GM21423 (cell line): ENCODE measurements at regions not wholly inside any gene's neighbourhood (a gene's known extent, or its start where the extent isn't known, plus 50 kb on each side); places are given as distances from the start of the nearest gene placed in this dataset.

Source experiments
- ATAC-seq: cut with Tn5 transposase; IDR thresholded peaks from one replicate; pipeline ENCODE4 v1.9.1; 2021; ENCODE audit warnings: mild to moderate bottlenecking, moderate library complexity; ENCODE audit not compliant: unreplicated experiment

GRCh38 chr12:92003701-92004100 lies 141.9 kb downstream of the BTG1 start:
- no peak for ATAC-seq

DNA sequence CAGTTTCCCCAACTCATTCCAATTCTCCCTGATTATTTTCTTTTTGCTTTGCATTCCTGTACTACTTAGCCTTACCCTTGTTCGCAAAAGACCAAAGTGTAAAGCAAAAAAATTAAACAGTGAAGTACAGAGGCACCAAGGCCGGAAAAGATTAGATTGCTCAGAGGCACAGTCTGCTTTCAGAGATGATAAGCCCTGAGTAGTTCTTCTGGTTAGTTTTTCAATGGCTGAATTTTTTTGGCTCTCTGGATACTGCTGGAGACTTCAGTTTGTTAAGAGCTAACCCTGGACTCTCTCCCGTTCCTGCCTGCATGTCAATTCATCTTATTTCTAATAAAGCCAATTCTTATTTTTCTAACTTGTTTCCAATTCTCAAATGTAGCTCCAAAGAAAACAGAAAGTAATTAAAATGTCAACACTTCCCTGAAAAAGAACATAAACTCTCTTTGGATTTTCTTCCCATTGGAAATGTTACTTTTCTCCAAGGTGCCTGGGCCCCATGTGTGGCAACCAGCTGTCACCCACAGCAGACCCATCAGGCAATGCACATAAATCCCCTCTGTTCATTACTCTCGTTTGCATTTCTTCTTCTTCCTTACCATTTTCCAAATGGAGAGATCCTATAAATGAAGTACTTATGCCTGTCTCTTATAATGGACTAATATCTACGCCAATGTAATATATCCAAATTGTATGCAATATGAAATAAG lies 142.8 kb downstream of the BTG1 start:
- no peak for ATAC-seq

DNA sequence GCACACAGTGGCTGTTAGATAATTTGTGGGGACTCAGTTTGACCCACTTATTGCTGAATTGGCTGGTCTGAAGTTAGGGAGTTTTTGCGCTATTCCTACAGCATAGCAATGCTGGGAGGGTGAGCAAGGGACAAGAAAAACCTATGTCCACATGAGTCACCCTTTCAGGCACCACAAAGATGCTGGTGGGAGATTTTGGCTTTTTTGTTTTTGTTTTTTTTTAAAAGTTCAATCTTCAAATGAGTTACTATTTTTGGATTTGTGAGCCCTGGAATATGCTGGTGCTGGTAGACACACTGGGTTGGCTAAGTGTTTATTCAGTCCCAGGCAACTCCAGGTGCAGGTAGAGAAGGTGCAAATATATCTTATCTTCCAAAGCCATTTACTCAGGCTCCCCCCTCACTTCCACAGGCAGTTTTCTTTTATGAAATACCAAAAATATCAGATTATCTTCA lies 143.4 kb downstream of the BTG1 start:
- ATAC-seq = no peak

- no peak for ATAC-seq
These were observed 145.0 kb downstream of the BTG1 start for GRCh38 chr12:92000597-92000996.

DNA sequence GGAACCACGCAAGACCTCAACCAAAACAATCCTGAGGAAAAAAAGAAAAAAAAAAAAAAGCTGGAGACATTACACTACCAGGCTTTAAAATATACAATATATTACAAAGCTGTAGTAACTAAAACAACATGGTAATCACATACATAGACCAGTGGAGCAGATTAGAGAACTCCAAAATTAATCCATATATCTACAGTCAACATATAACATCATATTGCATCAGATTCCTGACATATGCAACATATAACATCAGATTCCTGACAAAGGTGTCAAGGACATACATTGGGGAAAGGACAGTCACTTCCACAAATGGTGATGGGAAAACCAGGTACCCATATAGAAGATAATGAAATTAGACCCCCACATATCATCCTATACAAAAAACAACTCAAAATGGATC lies 145.8 kb downstream of the BTG1 start:
- ATAC-seq = no peak

- no peak for ATAC-seq
These were observed 147.3 kb downstream of the BTG1 start for GRCh38 chr12:91998316-91998715.

DNA sequence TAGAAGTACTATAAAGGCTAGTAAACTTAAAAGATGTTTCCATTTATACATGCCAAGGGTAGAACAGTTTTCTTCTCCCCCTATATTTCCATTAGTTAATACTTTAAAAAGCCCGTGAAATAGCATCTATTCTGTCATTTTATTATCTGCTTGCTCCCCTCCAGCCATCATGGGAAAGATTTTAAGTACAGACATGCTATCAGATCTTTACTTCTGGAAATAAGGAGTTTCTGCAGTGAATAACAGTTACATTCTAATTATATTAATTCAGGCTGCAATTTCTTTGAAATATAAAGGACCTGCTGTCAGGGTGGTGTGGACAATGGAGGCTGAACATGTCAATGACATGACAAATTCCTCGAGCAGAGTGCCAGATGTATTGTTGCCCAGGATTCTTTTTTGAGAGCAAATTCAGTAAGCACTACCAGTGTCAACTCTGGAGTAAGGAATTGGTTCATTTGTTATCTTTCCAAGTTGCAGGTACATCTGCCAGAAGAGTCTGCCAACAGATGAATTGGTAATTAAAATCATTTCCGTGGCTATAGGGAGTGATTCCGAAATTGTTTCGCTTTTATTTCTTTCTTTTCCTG lies 151.3 kb downstream of the BTG1 start:
- no peak for ATAC-seq

GRCh38 chr12:91993287-91994017 lies 152.2 kb downstream of the BTG1 start:
- no peak for ATAC-seq

DNA sequence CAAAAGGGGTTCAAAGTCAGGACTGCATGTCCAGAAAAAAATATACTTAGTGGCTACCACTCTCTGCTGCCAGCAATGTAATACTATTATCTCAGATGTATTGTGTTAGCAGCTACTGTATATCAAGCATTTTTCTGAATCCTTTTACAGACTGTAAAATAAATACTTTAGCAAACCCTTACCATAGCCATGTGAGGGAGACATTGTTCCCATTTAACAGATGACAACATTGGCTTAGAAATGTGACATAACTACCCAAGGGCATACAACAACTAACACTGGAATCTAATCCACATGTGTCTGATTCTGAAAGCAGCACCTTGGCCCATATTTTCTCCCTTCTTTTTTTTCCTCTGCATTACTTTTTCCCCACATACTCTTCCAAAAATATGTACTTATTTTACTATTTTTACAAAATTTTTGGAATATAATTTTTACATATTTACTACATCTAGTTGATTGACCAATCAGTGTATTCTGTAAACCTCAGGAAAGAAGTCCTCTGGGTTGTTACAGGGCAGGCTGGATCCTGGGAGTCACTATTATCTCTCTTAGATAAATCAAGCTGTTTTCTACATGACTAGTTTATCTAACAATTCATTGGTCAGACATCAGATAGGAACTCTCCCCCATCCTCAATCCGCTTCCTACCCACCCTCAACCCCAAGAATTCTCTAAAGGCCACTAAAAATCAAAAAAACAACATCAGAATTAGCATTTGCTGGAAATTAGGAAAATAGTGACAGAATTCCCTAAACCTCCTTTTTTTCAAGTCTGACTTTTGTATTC lies 154.1 kb downstream of the BTG1 start:
- ATAC-seq = no peak

DNA sequence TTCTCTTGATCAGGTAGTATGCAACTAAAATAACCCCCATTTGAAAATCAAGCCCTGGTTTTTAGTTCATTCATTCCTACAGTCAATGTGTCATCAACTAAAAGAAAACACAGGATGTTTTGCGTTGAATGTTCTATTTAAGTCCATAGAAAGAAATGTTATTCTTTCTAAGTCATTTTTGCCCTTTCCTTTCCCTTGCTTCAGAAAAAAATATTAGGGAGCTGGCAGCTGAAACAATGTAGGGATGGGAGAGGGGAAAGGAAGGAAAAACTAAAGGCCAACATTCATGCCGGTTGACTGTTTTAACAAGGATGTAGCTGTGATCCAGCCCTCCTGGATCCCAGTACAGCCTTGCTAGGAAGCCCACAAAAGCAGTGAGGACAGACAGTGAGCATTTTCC lies 155.1 kb downstream of the BTG1 start:
- ATAC-seq = no peak

DNA sequence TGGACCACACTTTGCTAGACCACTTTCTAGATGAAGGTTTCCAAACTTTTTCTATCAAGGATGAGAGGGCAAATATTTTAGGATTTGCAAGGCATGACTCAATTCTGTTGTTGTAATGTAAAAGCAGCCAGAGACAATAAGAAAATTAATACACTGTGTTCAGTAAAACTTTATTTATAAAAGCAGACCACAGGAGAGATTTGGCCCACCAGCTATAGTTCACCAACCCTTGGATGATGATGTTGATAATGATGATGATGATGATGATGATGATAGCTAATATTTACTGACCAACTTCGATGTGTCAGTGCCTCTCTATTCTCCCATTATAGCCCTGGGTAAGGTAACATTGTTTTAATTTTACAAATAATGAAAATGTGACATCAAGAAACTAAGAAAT lies 156.5 kb downstream of the BTG1 start:
- ATAC-seq = no peak

DNA sequence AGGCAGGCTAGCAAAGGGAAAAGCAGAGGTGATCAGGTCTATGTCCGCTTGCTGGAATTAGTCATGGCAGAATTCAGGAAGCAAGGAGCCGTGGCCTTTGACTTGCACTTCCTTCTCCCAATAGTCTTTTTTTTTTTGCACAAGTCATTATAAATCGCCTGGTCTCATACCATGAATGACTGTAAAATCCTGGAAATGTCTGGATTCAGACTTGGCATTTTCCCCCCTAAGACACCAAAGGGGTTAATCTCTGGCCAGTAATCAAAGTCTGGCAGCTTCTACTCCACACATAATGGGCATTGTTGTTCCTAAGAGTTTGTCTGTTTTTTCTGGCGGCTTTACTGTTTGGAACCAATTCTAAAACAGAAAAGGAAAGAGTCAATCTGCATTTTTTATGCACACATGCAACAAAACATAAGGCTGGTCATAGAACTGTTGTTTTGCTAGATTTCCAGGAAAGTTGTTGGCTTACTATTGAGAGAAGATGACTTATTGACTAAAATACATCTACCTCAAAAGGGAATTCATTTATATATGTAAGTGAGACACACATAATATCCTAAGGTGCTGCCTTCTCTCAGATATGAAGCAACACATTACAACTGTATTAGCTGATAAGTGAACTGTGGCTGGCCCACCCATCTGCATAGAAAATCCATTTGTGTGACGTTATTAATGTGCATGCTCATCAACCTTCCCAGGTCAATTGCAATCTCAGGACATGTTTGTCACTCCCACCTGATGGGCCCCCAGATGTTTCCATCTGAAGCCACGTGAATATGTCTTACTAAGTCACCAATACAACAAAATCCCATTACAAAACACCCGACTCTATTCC lies 157.3 kb downstream of the BTG1 start:
- ATAC-seq = no peak

DNA sequence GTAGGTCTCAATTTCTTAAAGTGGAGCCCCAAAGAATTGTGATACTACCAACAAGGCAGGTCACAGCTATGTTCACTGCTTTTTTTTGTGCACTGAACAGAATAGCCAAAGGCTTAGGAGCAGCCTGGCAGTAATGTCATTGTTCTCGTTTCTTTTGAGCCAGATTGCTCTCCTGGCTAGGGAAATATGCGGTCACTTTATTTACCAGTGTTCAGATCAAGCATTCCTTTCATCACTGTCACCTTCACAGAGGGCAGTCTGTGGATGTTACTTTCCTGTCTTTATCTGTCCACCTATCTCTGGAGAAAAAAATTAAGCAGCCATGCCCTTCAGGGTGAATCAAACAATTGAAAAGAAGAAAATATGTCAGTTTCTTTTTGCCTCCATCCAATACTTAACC lies 159.6 kb downstream of the BTG1 start:
- no peak for ATAC-seq

DNA sequence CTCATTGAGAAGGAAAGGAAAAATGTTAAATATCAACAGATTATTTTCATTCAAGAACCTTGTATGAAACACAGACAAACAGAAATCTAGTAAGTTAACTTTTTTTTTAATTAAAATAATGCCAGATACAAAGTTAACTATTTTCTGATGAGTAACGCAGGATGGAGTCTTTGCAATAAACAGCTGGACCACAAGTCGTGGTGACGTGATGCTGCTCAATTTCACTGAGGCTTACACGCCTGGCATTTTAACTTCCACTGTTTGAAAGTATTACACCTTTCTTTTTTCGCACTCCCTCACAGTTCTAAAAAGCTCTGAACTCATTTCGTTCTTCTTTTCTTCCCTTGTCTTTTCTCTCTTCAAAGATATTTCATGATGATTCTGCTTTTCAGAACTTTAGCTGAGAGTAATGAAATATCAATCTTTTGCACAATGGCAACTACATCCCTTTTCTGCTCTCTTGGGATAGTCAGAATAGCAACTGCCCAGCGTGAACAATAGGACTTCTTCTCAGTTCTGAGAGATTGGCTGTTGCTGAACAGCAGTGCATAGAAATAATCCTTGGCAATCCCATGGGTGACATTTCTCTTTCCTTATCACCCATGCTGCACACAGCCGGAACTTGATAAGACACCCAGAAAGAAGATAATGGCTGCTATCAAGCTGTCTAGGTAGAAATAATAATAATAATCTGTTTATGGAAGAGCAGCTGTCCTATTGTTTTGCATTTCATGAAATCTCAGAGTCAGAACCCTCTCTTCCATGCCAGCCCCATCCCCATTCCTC lies 160.5 kb downstream of the BTG1 start:
- ATAC-seq = no peak

GRCh38 chr12:91984556-91984955 lies 161.1 kb downstream of the BTG1 start:
- no peak for ATAC-seq

DNA sequence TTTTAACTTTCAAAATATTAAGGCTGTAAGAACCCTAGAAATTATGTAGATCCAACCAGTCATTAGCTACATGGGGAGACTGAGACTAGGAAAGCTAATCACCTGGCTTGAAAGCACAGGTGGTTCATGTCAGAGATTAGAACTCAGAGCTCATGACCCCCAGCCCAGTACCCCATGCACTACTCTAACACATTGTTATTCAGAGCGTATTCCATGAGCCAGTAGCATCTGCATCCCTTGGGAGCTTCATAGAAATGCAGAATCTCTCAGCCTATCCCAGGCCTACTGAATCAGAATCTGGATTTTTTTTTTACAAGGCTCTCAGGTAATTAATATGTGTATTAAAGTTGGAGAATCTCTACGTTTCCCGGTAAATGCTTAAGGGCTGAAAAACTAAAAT lies 161.7 kb downstream of the BTG1 start:
- ATAC-seq = no peak

DNA sequence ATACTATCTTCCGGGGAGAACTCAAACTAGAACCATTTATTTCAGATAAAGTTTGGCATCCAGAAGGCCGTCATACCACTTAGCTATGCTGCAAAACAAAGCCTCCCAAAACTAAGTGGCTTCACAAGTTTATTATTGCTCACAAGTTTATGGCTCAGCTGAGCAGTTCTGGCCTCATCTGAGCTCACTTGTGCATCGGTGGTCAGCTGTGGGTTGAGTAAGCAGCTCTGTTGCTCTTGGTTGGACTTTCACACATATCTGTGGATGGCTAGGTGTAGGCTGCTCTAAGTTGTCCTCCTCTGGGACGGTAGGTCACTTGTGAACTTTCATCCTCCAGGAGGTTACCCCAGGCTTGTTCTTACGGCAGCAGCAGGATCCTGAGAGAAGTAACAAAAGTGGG lies 162.7 kb downstream of the BTG1 start:
- no peak for ATAC-seq

- no peak for ATAC-seq
These were observed 165.2 kb downstream of the BTG1 start for GRCh38 chr12:91980389-91980821.

DNA sequence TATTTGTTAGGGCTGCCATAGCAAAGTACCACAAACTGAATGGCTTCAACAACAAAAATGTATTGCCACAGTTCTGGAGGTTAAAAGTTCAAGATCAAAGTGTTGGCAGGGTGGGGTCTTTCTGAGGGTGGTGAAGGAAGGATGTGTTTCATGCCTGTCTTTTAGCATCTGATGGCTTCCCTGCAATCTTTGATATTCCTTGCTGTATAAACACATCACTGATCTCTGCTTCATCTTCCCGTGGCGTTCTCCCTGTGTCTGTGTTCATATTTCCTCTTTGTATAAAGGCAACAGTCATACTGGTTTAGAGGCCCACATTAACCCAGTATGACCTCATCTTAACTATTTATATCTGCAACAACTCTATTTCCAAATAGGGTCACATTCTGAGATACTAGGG lies 167.5 kb downstream of the BTG1 start:
- ATAC-seq = no peak

DNA sequence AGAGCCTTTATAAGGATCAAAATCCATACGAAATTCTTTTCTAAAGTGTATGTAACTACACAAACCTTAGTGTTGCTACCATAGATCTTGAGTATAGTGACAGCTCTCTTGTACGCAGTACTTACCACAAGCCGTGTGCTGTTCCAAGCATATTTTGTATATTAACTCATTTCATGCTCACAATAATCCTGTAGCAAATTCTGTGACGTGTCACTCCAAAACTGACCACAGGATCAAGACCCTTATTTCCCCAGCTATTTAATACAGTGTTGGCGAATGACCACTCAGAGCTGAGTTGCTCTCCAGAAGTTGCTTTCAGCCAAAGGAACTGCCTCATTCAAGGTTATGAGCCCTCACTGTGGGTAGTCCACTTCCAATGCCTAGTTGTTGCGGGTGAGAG lies 169.8 kb downstream of the BTG1 start:
- ATAC-seq = no peak
